ENCODE measurements at regions not wholly inside any gene's neighbourhood (a gene's known extent, or its start where the extent isn't known, plus 50 kb on each side); places are given as distances from the start of the nearest gene placed in this dataset.

DNA sequence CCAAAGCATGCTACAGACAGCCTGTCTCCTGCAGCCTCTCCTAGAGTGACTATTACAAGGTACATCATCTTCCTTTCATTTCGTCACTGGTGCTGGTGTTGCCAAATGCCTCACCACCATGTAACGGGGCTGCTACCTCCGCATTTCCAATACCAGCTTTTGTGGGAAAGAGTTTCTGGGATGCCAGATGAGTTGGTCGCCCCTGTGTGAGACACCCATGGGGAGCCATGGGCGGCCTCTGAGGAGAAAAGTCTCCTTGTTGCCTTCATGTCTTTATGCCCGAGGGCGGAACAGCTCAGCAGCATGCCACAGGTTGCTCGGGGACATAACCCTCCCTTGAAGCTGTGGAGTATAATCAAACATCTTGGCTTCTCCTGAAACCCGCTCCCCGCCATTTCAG lies 169.6 kb downstream of the THBS2 start:
- Histone ChIP-seq H3K9me3 (no peaks in the 10 kb centered on the region), H3K36me3 (no peaks in the 10 kb centered on the region), H3K27me3 (no peaks in the 10 kb centered on the region), H3K4me1 (no peaks in the 10 kb centered on the region), H3K27ac (no peak overlapping the region), H3K4me3 (no peak overlapping the region)
- TF ChIP-seq POLR2A (IDR thresholded peaks at IDR 0.05) (no peak), EP300 (IDR thresholded peaks at IDR 0.05) (no peak), POLR2AphosphoS5 (IDR thresholded peaks at IDR 0.05) (no peak)
- TF ChIP-seq, protein P1, sequence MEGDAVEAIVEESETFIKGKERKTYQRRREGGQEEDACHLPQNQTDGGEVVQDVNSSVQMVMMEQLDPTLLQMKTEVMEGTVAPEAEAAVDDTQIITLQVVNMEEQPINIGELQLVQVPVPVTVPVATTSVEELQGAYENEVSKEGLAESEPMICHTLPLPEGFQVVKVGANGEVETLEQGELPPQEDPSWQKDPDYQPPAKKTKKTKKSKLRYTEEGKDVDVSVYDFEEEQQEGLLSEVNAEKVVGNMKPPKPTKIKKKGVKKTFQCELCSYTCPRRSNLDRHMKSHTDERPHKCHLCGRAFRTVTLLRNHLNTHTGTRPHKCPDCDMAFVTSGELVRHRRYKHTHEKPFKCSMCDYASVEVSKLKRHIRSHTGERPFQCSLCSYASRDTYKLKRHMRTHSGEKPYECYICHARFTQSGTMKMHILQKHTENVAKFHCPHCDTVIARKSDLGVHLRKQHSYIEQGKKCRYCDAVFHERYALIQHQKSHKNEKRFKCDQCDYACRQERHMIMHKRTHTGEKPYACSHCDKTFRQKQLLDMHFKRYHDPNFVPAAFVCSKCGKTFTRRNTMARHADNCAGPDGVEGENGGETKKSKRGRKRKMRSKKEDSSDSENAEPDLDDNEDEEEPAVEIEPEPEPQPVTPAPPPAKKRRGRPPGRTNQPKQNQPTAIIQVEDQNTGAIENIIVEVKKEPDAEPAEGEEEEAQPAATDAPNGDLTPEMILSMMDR (IDR thresholded peaks at IDR 0.05), result no peak
- no peak for DNase-seq
- intact Hi-C loops (cut with DNase I; ENCODE audit: low total_unique reads), result no loop called here
- 89 to 95% (median 94%) methylated on average over 10 of the region's 10 CpGs for WGBS, 5 donors

DNA sequence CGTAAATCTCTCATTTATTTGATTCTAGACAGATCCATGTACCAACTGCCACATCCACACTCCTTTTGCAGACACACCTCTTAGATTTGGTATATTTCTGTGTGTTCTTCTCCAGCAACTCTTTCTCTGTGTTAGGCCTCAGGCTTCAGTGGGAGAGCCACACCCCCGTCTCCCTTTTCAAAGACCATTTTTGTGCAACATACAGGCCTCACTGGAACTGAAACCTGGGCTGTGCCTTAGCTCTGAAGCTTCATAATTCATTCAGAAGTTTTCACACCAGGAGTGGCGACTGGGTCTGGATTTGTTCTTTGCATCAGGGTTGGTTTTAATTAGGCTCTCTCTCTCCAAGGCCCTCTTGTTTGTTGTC lies 170.2 kb downstream of the THBS2 start:
- Histone ChIP-seq H3K27ac (no peak overlapping the region), H3K4me1 (no peaks in the 10 kb centered on the region), H3K4me3 (no peak overlapping the region), H3K36me3 (no peaks in the 10 kb centered on the region), H3K27me3 (no peaks in the 10 kb centered on the region), H3K9me3 (no peaks in the 10 kb centered on the region)
- no peak for TF ChIP-seq EP300 (IDR thresholded peaks at IDR 0.05)
- TF ChIP-seq POLR2A (IDR thresholded peaks at IDR 0.05), result no peak
- no peak for TF ChIP-seq POLR2AphosphoS5 (IDR thresholded peaks at IDR 0.05)
- TF ChIP-seq, protein P1 (IDR thresholded peaks at IDR 0.05), result no peak
- intact Hi-C loops (cut with DNase I; ENCODE audit: low total_unique reads), result no loop called here
- DNase-seq, result no peak
- WGBS, 5 donors, result 53 to 59% (median 56%) methylated on average over 3 of the region's 3 CpGs

DNA sequence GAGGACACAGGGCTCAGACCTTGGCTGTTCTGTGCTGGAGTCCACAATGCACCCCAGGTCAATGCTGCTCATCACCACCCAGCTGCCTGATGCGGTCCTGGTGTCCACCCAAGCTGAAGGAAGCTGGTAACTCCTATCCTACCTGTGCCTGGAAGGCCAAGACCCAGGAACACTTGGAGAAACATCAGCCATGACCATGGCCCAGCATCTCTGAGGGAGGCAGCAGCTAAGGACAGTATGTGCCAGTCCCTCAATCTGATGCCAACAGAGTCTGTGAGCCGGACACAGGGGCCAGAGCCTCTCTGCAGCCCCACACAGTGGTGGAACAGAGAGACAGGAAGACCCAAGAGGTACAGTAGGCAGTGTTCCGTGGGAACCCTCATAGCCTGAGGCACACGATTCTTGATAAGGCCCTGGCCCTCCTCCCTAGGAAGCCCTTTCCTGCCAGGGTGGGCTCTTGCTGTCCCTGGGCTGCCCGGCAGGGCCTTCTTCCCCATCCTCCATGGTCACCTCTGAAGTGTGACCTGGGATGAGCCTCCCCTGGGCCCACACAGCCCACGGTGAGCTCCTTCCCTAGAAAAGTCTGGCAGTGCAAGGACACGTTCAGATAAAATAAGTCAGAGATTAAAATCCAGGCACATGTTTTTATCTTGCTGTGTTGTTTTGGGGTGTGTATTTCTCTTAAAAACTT lies 170.7 kb downstream of the THBS2 start:
- DNase-seq, result no peak
- Histone ChIP-seq H3K27ac (no peak overlapping the region), H3K4me1 (no peaks in the 10 kb centered on the region), H3K27me3 (no peaks in the 10 kb centered on the region), H3K9me3 (no peaks in the 10 kb centered on the region), H3K36me3 (no peaks in the 10 kb centered on the region), H3K4me3 (no peak overlapping the region)
- no peak for TF ChIP-seq POLR2A (IDR thresholded peaks at IDR 0.05)
- TF ChIP-seq POLR2AphosphoS5 (IDR thresholded peaks at IDR 0.05), result no peak
- TF ChIP-seq, protein P1 (IDR thresholded peaks at IDR 0.05), result no peak
- no peak for TF ChIP-seq EP300 (IDR thresholded peaks at IDR 0.05)
- 76 to 90% (median 87%) methylated on average over 7 of the region's 7 CpGs for WGBS, 5 donors
- intact Hi-C loops (cut with DNase I; ENCODE audit: low total_unique reads), result no loop called here

DNA sequence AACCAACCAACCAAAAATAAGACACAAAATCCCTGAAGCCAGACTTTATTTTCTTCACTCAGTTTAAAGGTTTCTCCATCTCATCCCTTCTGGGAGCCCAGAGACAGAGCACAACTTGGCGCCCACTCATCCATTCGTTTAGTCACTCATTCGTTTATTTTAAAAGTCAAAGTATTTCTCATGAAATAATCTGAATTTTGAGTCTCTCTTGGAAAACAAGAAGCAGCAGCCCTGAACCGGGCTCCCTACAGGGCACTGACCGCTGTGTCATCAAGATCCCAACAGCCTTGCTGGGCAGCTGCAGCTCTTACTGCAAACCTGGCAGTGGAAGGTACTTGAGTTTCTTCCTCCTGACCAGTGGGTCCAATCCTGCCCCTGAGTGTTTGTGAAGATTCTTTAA lies 171.6 kb downstream of the THBS2 start:
- 83 to 85% (median 84%) methylated on average over 5 of the region's 5 CpGs for WGBS, 5 donors
- Histone ChIP-seq H3K9me3 (no peaks in the 10 kb centered on the region), H3K27ac (no peak overlapping the region), H3K4me1 (no peaks in the 10 kb centered on the region), H3K4me3 (no peak overlapping the region), H3K27me3 (no peaks in the 10 kb centered on the region), H3K36me3 (no peaks in the 10 kb centered on the region)
- no peak for DNase-seq
- intact Hi-C loops (cut with DNase I; ENCODE audit: low total_unique reads), result no loop called here
- TF ChIP-seq EP300 (IDR thresholded peaks at IDR 0.05), result no peak
- TF ChIP-seq POLR2AphosphoS5 (IDR thresholded peaks at IDR 0.05), result no peak
- TF ChIP-seq POLR2A (IDR thresholded peaks at IDR 0.05), result no peak

DNA sequence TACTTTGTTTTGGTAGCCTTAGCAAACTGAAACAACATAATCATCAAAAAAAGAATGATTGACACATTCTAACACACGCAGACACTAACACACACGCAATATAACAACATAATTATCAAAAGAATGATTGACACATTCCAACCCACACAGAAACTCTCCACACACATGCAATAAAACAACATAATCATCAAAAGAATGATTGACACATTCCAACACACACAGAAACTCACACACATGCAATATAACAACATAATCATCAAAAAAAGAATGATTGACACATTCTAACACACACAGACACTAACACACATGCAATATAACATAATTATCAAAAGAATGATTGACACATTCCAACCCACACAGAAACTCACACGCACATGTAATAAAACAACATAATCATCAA lies 172.4 kb downstream of the THBS2 start:
- Histone ChIP-seq H3K27me3 (no peaks in the 10 kb centered on the region), H3K36me3 (no peaks in the 10 kb centered on the region), H3K4me1 (no peaks in the 10 kb centered on the region), H3K4me3 (no peak overlapping the region), H3K27ac (no peak overlapping the region), H3K9me3 (no peaks in the 10 kb centered on the region)
- intact Hi-C loops (cut with DNase I; ENCODE audit: low total_unique reads), result no loop called here
- WGBS, 5 donors, result 80 to 90% (median 84%) methylated on average over 3 of the region's 3 CpGs
- no peak for DNase-seq
- TF ChIP-seq POLR2AphosphoS5 (IDR thresholded peaks at IDR 0.05) (no peak), EP300 (IDR thresholded peaks at IDR 0.05) (no peak), POLR2A (IDR thresholded peaks at IDR 0.05) (no peak)
- TF ChIP-seq, protein P1 (IDR thresholded peaks at IDR 0.05), result no peak

All from stomach (tissue), 8 donors.